IMR-90 (cell line): ENCODE measurements at regions not wholly inside any gene's neighbourhood (a gene's known extent, or its start where the extent isn't known, plus 50 kb on each side); places are given as distances from the start of the nearest gene placed in this dataset.
A peak's percentile ranks its signal among the peaks of the same experiment; 100 is the strongest.

Experiments
- ATAC-seq: fragments of 200-7000 bp; cut with Tn5 transposase; 2 replicates; pipeline ENCODE4 v1.9.1; 2020; ENCODE audit warnings: low read depth, mild to moderate bottlenecking, moderate library complexity
- BruUV-seq: library from RNA; stranded (reverse); fragments of 400-500 nt; replicated peaks from 2 replicates; lab custom pipeline; 2021; lab: Mats Ljungman, UMichigan
- CTCF ChIA-PET: fragments of 300-600 bp; formaldehyde crosslinking; extraction: SDS; loops from one replicate; lab custom pipeline; 2021; ENCODE audit warnings: antibody characterized with exemption; lab: Yijun Ruan, JAX
- POLR2A ChIA-PET: fragments of 300-600 bp; sonication (Branson Sonifier 250); formaldehyde crosslinking; loops from one replicate; lab custom pipeline; 2022; ENCODE audit warnings: antibody characterized with exemption; ENCODE audit not compliant: unreplicated experiment; lab: Charles Lee
- DNase-seq: peaks from one replicate; pipeline ENCODE4 v3.0.0; 2013
- H2AFZ ChIP-seq: replicated peaks from 2 replicates; pipeline ENCODE3; 2013; ENCODE audit warnings: low read length, mild to moderate bottlenecking; ENCODE audit not compliant: poor library complexity
- H2AK5ac ChIP-seq: 2 replicates; pipeline ENCODE4 v1.6.1; 2013; ENCODE audit warnings: low read depth, low read length, inconsistent platforms
- H2AK9ac ChIP-seq: replicated peaks from 2 replicates; pipeline ENCODE3; 2013; ENCODE audit warnings: mild to moderate bottlenecking, low read depth, low read length, moderate library complexity; ENCODE audit not compliant: poor library complexity
- H2BK120ac ChIP-seq: 2 replicates; pipeline ENCODE4 v1.6.1; 2013; ENCODE audit warnings: low read depth, low read length, inconsistent platforms
- H2BK15ac ChIP-seq: 3 replicates; pipeline ENCODE4 v1.6.1; 2013; ENCODE audit warnings: low read depth, low read length, inconsistent platforms
- H2BK20ac ChIP-seq: 2 replicates; pipeline ENCODE4 v1.6.1; 2013; ENCODE audit warnings: low read depth, mild to moderate bottlenecking, inconsistent platforms, low read length, moderate library complexity
- H2BK5ac ChIP-seq: 2 replicates; pipeline ENCODE4 v1.6.1; 2013; ENCODE audit warnings: mild to moderate bottlenecking, low read depth, low read length, inconsistent platforms; ENCODE audit not compliant: poor library complexity, severe bottlenecking
- H3K14ac ChIP-seq: replicated peaks from 2 replicates; pipeline ENCODE4 v1.6.1; 2013; ENCODE audit warnings: low read depth, low read length, inconsistent platforms
- H3K18ac ChIP-seq: 2 replicates; pipeline ENCODE4 v1.6.1; 2013; ENCODE audit warnings: low read depth, low read length, control low read depth
- H3K23ac ChIP-seq: 2 replicates; pipeline ENCODE4 v1.6.1; 2013; ENCODE audit warnings: low read depth, low read length, inconsistent platforms
- H3K27ac ChIP-seq: 2 replicates; pipeline ENCODE4 v1.5.1; 2013; ENCODE audit warnings: mild to moderate bottlenecking, control low read depth, low read length; ENCODE audit not compliant: insufficient read depth
- H3K27me3 ChIP-seq: 2 replicates; pipeline ENCODE4 v1.6.1; 2013; ENCODE audit warnings: low read length; ENCODE audit not compliant: control insufficient read depth, insufficient read depth
- H3K36me3 ChIP-seq: 2 replicates; pipeline ENCODE4 v1.6.1; 2013; ENCODE audit warnings: low read length, mixed read lengths; ENCODE audit not compliant: control insufficient read depth, insufficient read depth
- H3K4ac ChIP-seq: 2 replicates; pipeline ENCODE4 v1.6.1; 2013; ENCODE audit warnings: low read depth, low read length, inconsistent platforms
- H3K4me1 ChIP-seq: 2 replicates; pipeline ENCODE4 v1.6.1; 2013; ENCODE audit warnings: low read length, mixed read lengths; ENCODE audit not compliant: control insufficient read depth, insufficient read depth
- H3K4me2 ChIP-seq: 2 replicates; pipeline ENCODE4 v1.6.1; 2013; ENCODE audit warnings: low read depth, mild to moderate bottlenecking, control low read depth, low read length, moderate library complexity
- H3K4me3 ChIP-seq: 2 replicates; pipeline ENCODE4 v1.5.1; 2013; ENCODE audit warnings: low read depth, mild to moderate bottlenecking, control low read depth, low read length, moderate library complexity; ENCODE audit not compliant: insufficient read depth
- H3K56ac ChIP-seq: 2 replicates; pipeline ENCODE4 v1.6.1; 2013; ENCODE audit warnings: low read length, inconsistent platforms; ENCODE audit not compliant: insufficient read depth; ENCODE audit errors: extremely low read depth
- H3K79me1 ChIP-seq, 2 experiments: 2 replicates each; pipeline ENCODE4 v1.6.1; 2013; ENCODE audit warnings: low read length in 2 of 2, inconsistent platforms in 1 of 2, low read depth in 1 of 2
- H3K9ac ChIP-seq: 2 replicates; pipeline ENCODE4 v1.6.1; 2013; ENCODE audit warnings: low read depth, low read length, control low read depth
- H3K9me1 ChIP-seq: 2 replicates; pipeline ENCODE4 v1.6.1; 2013; ENCODE audit warnings: low read length, inconsistent platforms; ENCODE audit not compliant: insufficient read depth
- H3K9me3 ChIP-seq: 2 replicates; pipeline ENCODE4 v1.6.1; 2013; ENCODE audit warnings: low read length; ENCODE audit not compliant: control insufficient read depth, insufficient read depth
- H4K20me1 ChIP-seq: 2 replicates; pipeline ENCODE4 v1.6.1; 2013; ENCODE audit warnings: low read length, inconsistent platforms; ENCODE audit not compliant: insufficient read depth
- H4K5ac ChIP-seq: 2 replicates; pipeline ENCODE4 v1.6.1; 2013; ENCODE audit warnings: mild to moderate bottlenecking, low read depth, low read length, control low read depth
- H4K8ac ChIP-seq, 2 experiments: 2 replicates each; pipeline ENCODE4 v1.6.1; 2013; ENCODE audit warnings: low read depth in 2 of 2, low read length in 2 of 2, control low read depth in 1 of 2, inconsistent platforms in 1 of 2
- H4K91ac ChIP-seq: 2 replicates; pipeline ENCODE4 v1.6.1; 2013; ENCODE audit warnings: low read depth, low read length, inconsistent platforms; ENCODE audit not compliant: insufficient read depth
- BHLHE40 ChIP-seq: fragments of 150-350 bp; IDR thresholded peaks from 2 replicates; pipeline ENCODE4 v1.6.1; 2016; ENCODE audit warnings: mild to moderate bottlenecking, low read depth, low read length
- CEBPB ChIP-seq: IDR thresholded peaks from 2 replicates; pipeline ENCODE4 v1.6.1; 2012; ENCODE audit warnings: low read depth, low read length, improper control_type of control experiment
- CHD1 ChIP-seq: IDR thresholded peaks from 2 replicates; pipeline ENCODE4 v1.6.1; 2012; ENCODE audit warnings: low read depth, low read length, improper control_type of control experiment
- CTCF ChIP-seq: conservative IDR thresholded peaks from 2 replicates; pipeline ENCODE4 v1.5.1; 2012; ENCODE audit warnings: mild to moderate bottlenecking, low read depth, low read length, improper control_type of control experiment
- ELK1 ChIP-seq: fragments of 150-350 bp; IDR thresholded peaks from 2 replicates; pipeline ENCODE4 v1.6.1; 2016; ENCODE audit warnings: low read depth, mild to moderate bottlenecking, low read length, moderate library complexity, borderline replicate concordance
- FOS ChIP-seq: fragments of 150-350 bp; IDR thresholded peaks from 2 replicates; pipeline ENCODE4 v1.6.1; 2016; ENCODE audit warnings: low read depth, low read length
- MAFK ChIP-seq: IDR thresholded peaks from 2 replicates; pipeline ENCODE4 v1.6.1; 2012; ENCODE audit warnings: low read depth, low read length, improper control_type of control experiment
- MAZ ChIP-seq: IDR thresholded peaks from 2 replicates; pipeline ENCODE4 v1.6.1; 2012; ENCODE audit warnings: low read depth, mild to moderate bottlenecking, low read length, improper control_type of control experiment, moderate library complexity, borderline replicate concordance
- MXI1 ChIP-seq: IDR thresholded peaks from 2 replicates; pipeline ENCODE4 v1.6.1; 2012; ENCODE audit warnings: low read depth, mild to moderate bottlenecking, low read length, moderate library complexity, borderline replicate concordance
- NFE2L2 ChIP-seq: fragments of 150-350 bp; IDR thresholded peaks from 2 replicates; pipeline ENCODE4 v1.6.1; 2016; ENCODE audit warnings: low read depth, mild to moderate bottlenecking, low read length
- POLR2A ChIP-seq: IDR thresholded peaks from 2 replicates; pipeline ENCODE4 v1.6.1; 2012; ENCODE audit warnings: mild to moderate bottlenecking, low read depth, low read length
- RAD21 ChIP-seq: IDR thresholded peaks from 2 replicates; pipeline ENCODE4 v1.6.1; 2012; ENCODE audit warnings: low read length, improper control_type of control experiment
- RCOR1 ChIP-seq: IDR thresholded peaks from 2 replicates; pipeline ENCODE4 v1.6.1; 2012; ENCODE audit warnings: mild to moderate bottlenecking, low read length, improper control_type of control experiment; ENCODE audit not compliant: insufficient replicate concordance
- RFX5 ChIP-seq: IDR thresholded peaks from 2 replicates; pipeline ENCODE4 v1.8.0; 2012; ENCODE audit warnings: low read depth, mild to moderate bottlenecking, low read length, moderate library complexity
- SMC3 ChIP-seq: fragments of 150-350 bp; IDR thresholded peaks from 2 replicates; pipeline ENCODE4 v1.6.1; 2016; ENCODE audit warnings: low read depth, mild to moderate bottlenecking, antibody characterized with exemption, low read length, moderate library complexity
- USF2 ChIP-seq: fragments of 150-350 bp; IDR thresholded peaks from 2 replicates; pipeline ENCODE4 v1.6.1; 2017; ENCODE audit warnings: mild to moderate bottlenecking, antibody characterized with exemption, low read length, low read depth
- WGBS, 2 experiments: methylation state at CpG; one replicate each; pipeline versions ENCODE4 v1.1.5 to v1.1.7; 2013; ENCODE audit warnings: missing lambda C conversion rate in 2 of 2; ENCODE audit not compliant: insufficient read length in 1 of 2; ENCODE audit errors: extremely low coverage in 2 of 2; 5-methylcytosine and 5-hydroxymethylcytosine counted together
- dilution Hi-C: fragments of 300-500 bp; cut with HindIII; formaldehyde crosslinking; loops from one replicate; pipeline ENCODE4 v1.14.3; 2018; ENCODE audit warnings: low sequenced_read_pairs; ENCODE audit not compliant: unreplicated experiment
- in situ Hi-C: fragments of 300-500 bp; cut with MboI; formaldehyde crosslinking; loops from 3 replicates; pipeline ENCODE4 v1.14.3; 2019; ENCODE audit warnings: low sequenced_read_pairs, inconsistent platforms, mixed read lengths
- intact Hi-C: fragments of 100-400 bp; cut with micrococcal nuclease; formaldehyde crosslinking; loops from 2 replicates; pipeline ENCODE4 v1.10.0; 2022

GRCh38 chr15:62568702-62569101 is 403.6 kb upstream of the C2CD4B start:
- peak overlapping the region; percentile 10; the same call in 1 of the 2 replicates for H3K14ac ChIP-seq
- peaks cover 14% of the 10 kb centered on the region for H3K4me1 ChIP-seq
- H3K18ac ChIP-seq, result no peak overlapping the region
- no peak overlapping the region for H3K4ac ChIP-seq
- BruUV-seq, result no TSS peak
- H4K8ac ChIP-seq, result no peak overlapping the region
- H2AK5ac ChIP-seq, result peak overlapping the region; percentile 53; the same call in 1 of the 2 replicates
- H3K9me3 ChIP-seq, result no peaks in the 10 kb centered on the region
- H3K27me3 ChIP-seq, result peaks cover 23% of the 10 kb centered on the region
- no peak overlapping the region for H3K9ac ChIP-seq
- DNase-seq (no peak), ATAC-seq (no peak)
- no peak overlapping the region for H2AFZ ChIP-seq
- H2BK15ac ChIP-seq, result no peak overlapping the region
- H2BK5ac ChIP-seq, result no peak overlapping the region
- H2BK120ac ChIP-seq, result no peak overlapping the region
- ChIA-PET POLR2A (no interaction called here), CTCF (no interaction called here)
- intact Hi-C loops (loop anchor here (2.0 to 5.0 kb wide), 2 partner anchors 38 to 176 kb away; partner anchors contain the start of gene TLN2), dilution Hi-C loops (no loop called here), in situ Hi-C loops (no loop called here)
- no peak overlapping the region for H3K56ac ChIP-seq
- H3K36me3 ChIP-seq, result no peaks in the 10 kb centered on the region
- no peak overlapping the region for H3K23ac ChIP-seq
- H4K91ac ChIP-seq, result no peak overlapping the region
- H3K27ac ChIP-seq, result no peak overlapping the region
- H4K5ac ChIP-seq, result no peak overlapping the region
- peaks cover 25% of the 10 kb centered on the region for H4K20me1 ChIP-seq
- H3K9me1 ChIP-seq, result peaks cover 12% of the 10 kb centered on the region; the same call in 1 of the 2 replicates
- no peak overlapping the region for H2BK20ac ChIP-seq
- no peak overlapping the region for H2AK9ac ChIP-seq
- peaks cover 0 to 6% of the 10 kb centered on the region in 2 experiments; a peak in 1 of 4 replicates for H3K79me1 ChIP-seq
- H3K4me3 ChIP-seq, result no peak overlapping the region
- WGBS, 2 experiments, result 97% methylated on average over 5 of the region's 6 CpGs; no CpG with 5 or more reads in 1 of the 2 experiments
- no peak overlapping the region for H3K4me2 ChIP-seq
- TF ChIP-seq CHD1 (no peak), FOS (no peak), ELK1 (no peak), CTCF (no peak), SMC3 (no peak), BHLHE40 (no peak), RCOR1 (no peak), CEBPB (no peak), MAFK (no peak), RFX5 (no peak), MAZ (no peak), USF2 (no peak), MXI1 (no peak), RAD21 (no peak), NFE2L2 (no peak), POLR2A (no peak)
